Mucosa of descending colon (tissue), 3 donors: ENCODE measurements at regions not wholly inside any gene's neighbourhood (a gene's known extent, or its start where the extent isn't known, plus 50 kb on each side); places are given as distances from the start of the nearest gene placed in this dataset.

ENCODE experiments used
- ATAC-seq: fragments of 200-7000 bp; cut with Tn5 transposase; one replicate; pipeline ENCODE4 v1.9.1; 2020; ENCODE audit warnings: mild to moderate bottlenecking, moderate library complexity
- DNase-seq, 3 donors: peaks; one replicate each; pipeline ENCODE4 v3.0.0-alpha.2; 2020
- H3K36me3 ChIP-seq: fragments of 200-600 bp; one replicate; pipeline ENCODE4 v1.8.0; 2021; ENCODE audit warnings: low read depth, mild to moderate bottlenecking
- H3K4me1 ChIP-seq: fragments of 200-600 bp; one replicate; pipeline ENCODE4 v1.8.0; 2021; ENCODE audit warnings: low read depth, mild to moderate bottlenecking
- H3K4me3 ChIP-seq: fragments of 200-600 bp; one replicate; pipeline ENCODE4 v1.8.0; 2021; ENCODE audit warnings: mild to moderate bottlenecking
- H3K9me3 ChIP-seq: fragments of 200-600 bp; one replicate; pipeline ENCODE4 v1.8.0; 2021; ENCODE audit warnings: mild to moderate bottlenecking
- CTCF ChIP-seq: fragments of 200-600 bp; IDR thresholded peaks from one replicate; pipeline ENCODE4 v1.8.0; 2022; ENCODE audit warnings: antibody characterized with exemption, mild to moderate bottlenecking
- intact Hi-C, 2 donors: fragments of 100-400 bp; cut with DNase I in 1 of 2; cut with micrococcal nuclease in 1 of 2; formaldehyde crosslinking; loops; one replicate each; pipeline versions ENCODE4 v1.11.0 to v1.11.1; 2022; cut with DNase I, micrococcal nuclease
- donor health status: DM: no; HTN: no; CAD: no; lungs with moderate emphysema.
- donor health status: DM: no; HTN: no; CAD: no.
- donor health status: DM: no; HTN: yes; CAD: no.

GRCh38 chr1:115893545-115893944, 52.6 kb upstream of the NHLH2 start:
- intact Hi-C loops: no loop called here
- Histone ChIP-seq H3K9me3 (no peaks in the 10 kb centered on the region), H3K4me3 (no peak overlapping the region), H3K4me1 (no peaks in the 10 kb centered on the region), H3K36me3 (no peaks in the 10 kb centered on the region)
- ATAC-seq (no peak), DNase-seq (no peak)
- no peak for TF ChIP-seq CTCF

GRCh38 chr1:115898020-115898419, 57.1 kb upstream of the NHLH2 start:
- Histone ChIP-seq H3K4me1 (no peaks in the 10 kb centered on the region), H3K4me3 (no peak overlapping the region), H3K9me3 (no peaks in the 10 kb centered on the region), H3K36me3 (no peaks in the 10 kb centered on the region)
- no peak for TF ChIP-seq CTCF
- DNase-seq: no peak
- intact Hi-C loops: no loop called here
- no peak for ATAC-seq

- DNase-seq: no peak
- intact Hi-C loops: no loop called here
- no peak for TF ChIP-seq CTCF
- Histone ChIP-seq H3K36me3 (no peaks in the 10 kb centered on the region), H3K4me1 (no peaks in the 10 kb centered on the region), H3K4me3 (no peak overlapping the region), H3K9me3 (no peaks in the 10 kb centered on the region)
- ATAC-seq: no peak
Measured at GRCh38 chr1:115900856-115901255, 59.9 kb upstream of the NHLH2 start.

GRCh38 chr1:115906627-115907026, 65.7 kb upstream of the NHLH2 start:
- peak in 1 of 3 donors; percentile 3 for DNase-seq

GRCh38 chr1:115907092-115907491, 66.2 kb upstream of the NHLH2 start:
- TF ChIP-seq CTCF: no peak
- intact Hi-C loops: no loop called here
- no peak overlapping the region for H3K4me3 ChIP-seq
- H3K4me1 ChIP-seq: no peaks in the 10 kb centered on the region
- no peaks in the 10 kb centered on the region for H3K36me3 ChIP-seq
- H3K9me3 ChIP-seq: no peaks in the 10 kb centered on the region
- DNase-seq: no peak
- no peak for ATAC-seq

More at GRCh38 chr1:115906627-115907026, 65.7 kb upstream of the NHLH2 start:
- no peak for TF ChIP-seq CTCF
- no peaks in the 10 kb centered on the region for H3K9me3 ChIP-seq
- no peaks in the 10 kb centered on the region for H3K4me1 ChIP-seq
- H3K4me3 ChIP-seq: no peak overlapping the region
- intact Hi-C loops: no loop called here
- no peak for ATAC-seq
- no peaks in the 10 kb centered on the region for H3K36me3 ChIP-seq

GRCh38 chr1:115908565-115909274, 67.6 kb upstream of the SLC22A15 start:
- Histone ChIP-seq H3K4me1 (no peaks in the 10 kb centered on the region), H3K4me3 (no peak overlapping the region), H3K9me3 (no peaks in the 10 kb centered on the region), H3K36me3 (no peaks in the 10 kb centered on the region)
- intact Hi-C loops: no loop called here
- no peak for DNase-seq
- no peak for ATAC-seq
- TF ChIP-seq CTCF: no peak
